Hematopoietic multipotent progenitor cell treated with erythropoietin and hydrocortisone succinate and interleukin-3 and kit ligand, for 4 days (in vitro differentiated cells): ENCODE measurements at regions not wholly inside any gene's neighbourhood (a gene's known extent, or its start where the extent isn't known, plus 50 kb on each side); places are given as distances from the start of the nearest gene placed in this dataset.
"Not testable (repeated sequence)": the region's sequence is repeated elsewhere in the genome, so short reads cannot be mapped to it uniquely, and the experiment has no call there.

Source experiments
- DNase-seq: peaks from one replicate; pipeline ENCODE4 v3.0.0-alpha.2; 2015

DNA sequence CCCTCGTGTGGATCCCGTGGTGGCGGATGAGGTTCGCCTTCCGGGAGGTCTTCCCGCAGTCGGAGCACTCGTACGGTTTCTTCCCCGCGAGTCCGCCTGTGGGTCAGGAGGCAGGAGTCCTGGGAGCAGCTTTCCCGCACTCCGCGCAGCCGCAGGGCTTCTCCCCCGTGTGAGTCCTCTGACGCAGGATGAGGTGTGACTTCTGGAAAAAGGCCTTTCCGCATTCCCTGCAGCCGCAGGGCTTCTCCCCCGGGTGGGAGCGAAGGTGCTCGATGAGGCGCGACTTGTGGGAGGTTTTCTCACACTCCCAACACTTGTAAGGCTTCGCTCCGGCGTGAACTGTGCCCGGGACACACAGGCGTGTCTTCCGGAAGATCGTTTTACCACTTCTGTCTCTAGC, 68.8 kb upstream of the WIPI2 start:
- not testable (repeated sequence) for DNase-seq

DNA sequence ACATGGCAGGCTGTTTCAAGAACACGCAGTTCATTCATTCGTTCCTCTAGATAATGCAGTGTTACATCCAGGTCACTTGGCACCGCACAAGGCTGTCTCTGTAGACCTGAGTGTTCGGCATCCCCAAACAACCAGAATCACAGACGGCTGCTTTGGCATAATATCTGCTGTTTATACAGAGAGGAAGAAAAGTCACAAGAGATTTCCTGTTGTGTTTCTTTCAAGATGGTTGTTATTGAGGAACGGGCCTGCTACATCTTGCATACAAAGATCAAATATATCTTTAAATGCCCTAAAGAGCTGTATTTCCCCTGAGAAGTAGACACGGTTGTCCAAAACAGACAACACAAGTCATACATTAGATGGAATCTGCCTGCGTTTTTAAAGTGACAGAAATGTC, 58.8 kb upstream of the WIPI2 start:
- DNase-seq, result not testable (repeated sequence)

DNA sequence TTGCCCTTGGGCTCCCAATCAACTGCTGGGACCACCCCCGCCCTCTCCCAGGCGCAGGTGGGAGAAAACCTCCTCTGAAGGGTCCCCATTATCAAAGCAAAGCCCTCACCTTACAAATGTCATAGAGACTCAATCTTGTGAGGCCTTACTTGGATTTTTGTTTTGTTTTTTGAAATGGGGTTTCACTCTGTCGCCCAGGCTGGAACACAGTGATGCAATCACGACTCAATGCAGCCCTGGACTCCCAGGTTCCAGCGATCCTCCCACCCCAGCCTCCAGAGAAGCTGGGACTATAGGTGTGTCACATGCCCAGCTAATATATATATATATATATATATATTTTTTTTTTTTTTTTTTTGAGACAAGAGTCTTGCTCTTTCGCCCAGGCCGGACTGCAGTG, 57.5 kb upstream of the WIPI2 start:
- no peak for DNase-seq

DNA sequence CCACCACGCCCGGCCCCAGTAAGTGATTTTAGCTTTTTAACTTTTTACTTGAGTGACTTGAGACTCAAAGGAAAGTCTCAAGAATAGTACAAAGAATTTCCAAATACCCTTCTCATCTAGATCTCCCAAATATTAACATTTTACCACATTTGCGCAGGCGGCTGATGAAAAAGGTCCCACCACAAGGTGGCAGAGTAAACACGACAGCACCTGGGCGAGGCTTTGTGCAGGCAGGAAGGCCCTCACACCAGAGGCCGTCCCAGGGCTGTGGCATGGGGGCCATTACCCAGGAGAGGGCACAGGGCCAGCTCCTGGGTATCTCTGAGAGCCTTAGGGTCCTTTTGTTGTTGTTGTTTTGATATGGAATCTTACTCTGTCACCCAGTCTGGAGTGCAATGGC, 50.0 kb upstream of the WIPI2 start:
- DNase-seq, result peak; percentile 67
